Fibroblast of pulmonary artery (primary cell): ENCODE measurements at regions not wholly inside any gene's neighbourhood (a gene's known extent, or its start where the extent isn't known, plus 50 kb on each side); places are given as distances from the start of the nearest gene placed in this dataset.

ENCODE experiments used
- DNase-seq: peaks from one replicate; pipeline ENCODE4 v3.0.0-alpha.2; 2010; ENCODE audit warnings: low read depth
- H3K4me3 ChIP-seq: replicated peaks from 2 replicates; pipeline ENCODE4 v1.5.1; 2011; ENCODE audit warnings: low read depth, mild to moderate bottlenecking, control low read depth, low read length, moderate library complexity
- TF ChIP-seq, protein P1 (sequence below): IDR thresholded peaks from 2 replicates; pipeline ENCODE4 v1.5.1; 2011; ENCODE audit warnings: mild to moderate bottlenecking, control low read depth, low read length, inconsistent platforms; ENCODE audit errors: missing control alignments

DNA sequence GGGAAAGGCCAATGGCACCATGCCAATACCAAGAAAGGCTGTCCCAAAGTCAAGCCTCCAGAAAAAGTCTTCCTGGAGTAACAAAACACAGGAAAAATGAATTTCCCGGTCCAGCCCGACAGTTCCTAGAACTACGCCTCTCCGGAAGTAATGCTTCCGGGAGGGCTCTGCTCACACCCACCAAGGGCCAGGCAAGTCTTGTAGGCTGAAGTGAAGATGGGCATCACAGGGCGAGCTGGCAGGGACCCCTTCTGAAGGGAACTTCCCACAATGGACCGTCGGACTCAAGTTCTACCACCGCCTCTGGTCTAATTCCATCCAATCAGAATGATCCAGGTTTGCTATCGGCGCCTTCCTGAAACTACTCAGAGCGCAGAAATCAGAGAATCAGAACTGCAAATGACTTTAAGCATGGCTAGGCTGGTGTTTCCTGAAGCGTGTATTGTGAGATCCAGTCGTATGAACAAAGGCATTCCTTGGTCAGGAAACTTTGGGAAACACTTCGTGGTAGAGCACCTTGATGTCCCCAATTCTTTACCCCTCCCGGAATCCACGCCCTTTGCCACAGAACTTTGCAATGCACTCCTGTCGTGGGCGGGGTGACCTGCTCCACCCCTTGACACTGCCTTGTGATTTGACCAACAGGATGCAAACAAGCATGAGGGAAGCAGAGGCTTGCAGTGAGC is 127.8 kb downstream of the BCOR start:
- TF ChIP-seq, protein P1, sequence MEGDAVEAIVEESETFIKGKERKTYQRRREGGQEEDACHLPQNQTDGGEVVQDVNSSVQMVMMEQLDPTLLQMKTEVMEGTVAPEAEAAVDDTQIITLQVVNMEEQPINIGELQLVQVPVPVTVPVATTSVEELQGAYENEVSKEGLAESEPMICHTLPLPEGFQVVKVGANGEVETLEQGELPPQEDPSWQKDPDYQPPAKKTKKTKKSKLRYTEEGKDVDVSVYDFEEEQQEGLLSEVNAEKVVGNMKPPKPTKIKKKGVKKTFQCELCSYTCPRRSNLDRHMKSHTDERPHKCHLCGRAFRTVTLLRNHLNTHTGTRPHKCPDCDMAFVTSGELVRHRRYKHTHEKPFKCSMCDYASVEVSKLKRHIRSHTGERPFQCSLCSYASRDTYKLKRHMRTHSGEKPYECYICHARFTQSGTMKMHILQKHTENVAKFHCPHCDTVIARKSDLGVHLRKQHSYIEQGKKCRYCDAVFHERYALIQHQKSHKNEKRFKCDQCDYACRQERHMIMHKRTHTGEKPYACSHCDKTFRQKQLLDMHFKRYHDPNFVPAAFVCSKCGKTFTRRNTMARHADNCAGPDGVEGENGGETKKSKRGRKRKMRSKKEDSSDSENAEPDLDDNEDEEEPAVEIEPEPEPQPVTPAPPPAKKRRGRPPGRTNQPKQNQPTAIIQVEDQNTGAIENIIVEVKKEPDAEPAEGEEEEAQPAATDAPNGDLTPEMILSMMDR = no peak
- H3K4me3 ChIP-seq = no peak overlapping the region
- no peak for DNase-seq

DNA sequence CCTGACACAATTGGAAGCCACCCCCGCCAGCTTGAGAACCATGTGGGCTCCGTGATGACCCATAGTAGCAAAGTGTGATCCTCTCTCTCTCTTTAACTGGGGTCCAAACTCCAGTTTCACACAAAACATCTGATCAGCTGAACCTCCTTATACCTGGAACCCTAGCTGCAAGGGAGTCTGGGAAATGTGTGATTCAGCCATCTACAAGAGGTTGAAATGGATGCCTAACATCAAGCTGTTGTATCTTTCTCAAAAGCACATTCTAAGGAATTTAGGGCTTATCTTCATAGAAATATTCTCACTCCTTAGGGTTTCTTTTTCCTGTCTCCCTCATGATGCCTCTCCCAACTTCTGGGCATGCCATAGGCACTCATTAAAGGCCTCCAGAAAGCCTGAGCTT is 126.0 kb downstream of the BCOR start:
- no peak overlapping the region for H3K4me3 ChIP-seq
- TF ChIP-seq, protein P1 = no peak
- no peak for DNase-seq

DNA sequence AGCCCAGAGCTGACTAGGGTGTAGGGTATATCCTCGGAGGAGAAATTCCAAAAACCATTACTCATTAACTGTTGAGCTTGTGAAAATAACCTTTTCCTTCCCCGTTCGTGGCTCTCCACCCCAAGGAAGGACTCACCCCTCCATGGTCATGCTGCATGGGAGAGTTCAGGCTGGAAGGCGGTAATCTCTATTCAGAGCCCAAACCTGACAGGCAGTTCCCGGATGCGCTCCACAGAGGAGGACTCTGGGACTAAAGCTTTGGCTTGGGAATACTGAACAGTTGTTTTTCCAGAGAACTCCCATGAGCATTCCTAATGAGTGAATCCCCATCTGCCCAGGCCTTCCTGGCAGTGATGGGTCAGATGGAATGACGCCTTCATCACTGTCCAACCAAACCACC is 125.4 kb downstream of the BCOR start:
- no peak overlapping the region for H3K4me3 ChIP-seq
- TF ChIP-seq, protein P1 = no peak
- peak; percentile 23 for DNase-seq

DNA sequence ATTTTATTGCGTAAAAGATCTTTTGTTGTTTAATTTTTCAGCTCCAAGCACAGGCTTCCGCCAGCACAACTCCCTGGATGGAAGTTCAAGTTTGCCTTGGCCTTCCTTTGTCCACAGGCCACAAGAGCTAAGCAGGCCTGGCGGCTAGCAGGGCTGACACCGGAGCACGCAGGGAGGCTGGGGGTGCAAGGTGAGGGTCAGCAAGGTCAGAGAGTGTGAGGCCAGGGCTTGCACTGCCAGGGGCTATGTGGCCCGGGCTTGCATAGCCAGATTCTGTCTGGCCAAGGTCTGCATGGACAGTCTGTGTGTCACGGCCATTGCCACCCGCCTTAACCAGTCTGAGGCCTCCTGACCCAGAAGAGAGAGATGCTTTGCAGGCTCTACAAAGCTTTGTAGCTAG is 123.9 kb downstream of the BCOR start:
- TF ChIP-seq, protein P1 = no peak
- DNase-seq = no peak
- no peak overlapping the region for H3K4me3 ChIP-seq

DNA sequence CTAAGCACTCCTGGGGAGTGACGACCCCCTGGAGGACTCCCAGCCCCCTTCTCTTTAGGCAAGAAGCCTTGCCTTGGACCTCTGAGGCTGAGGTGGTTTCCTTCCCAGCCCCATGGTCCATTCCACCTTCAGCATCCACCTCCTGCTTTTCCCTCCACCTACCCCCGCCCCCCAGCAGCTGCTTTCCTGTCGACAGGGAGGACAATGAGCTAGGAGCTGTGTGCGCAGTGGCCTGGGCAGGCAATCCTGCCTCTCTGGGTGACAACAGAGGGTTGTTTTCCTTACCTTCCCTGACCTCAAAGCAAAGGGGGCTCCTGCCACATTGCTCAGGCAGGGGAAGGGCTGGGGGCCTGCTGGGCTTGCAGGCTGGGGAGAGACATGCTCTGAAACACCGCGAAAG is 123.5 kb downstream of the BCOR start:
- no peak for DNase-seq
- TF ChIP-seq, protein P1 = no peak
- no peak overlapping the region for H3K4me3 ChIP-seq

DNA sequence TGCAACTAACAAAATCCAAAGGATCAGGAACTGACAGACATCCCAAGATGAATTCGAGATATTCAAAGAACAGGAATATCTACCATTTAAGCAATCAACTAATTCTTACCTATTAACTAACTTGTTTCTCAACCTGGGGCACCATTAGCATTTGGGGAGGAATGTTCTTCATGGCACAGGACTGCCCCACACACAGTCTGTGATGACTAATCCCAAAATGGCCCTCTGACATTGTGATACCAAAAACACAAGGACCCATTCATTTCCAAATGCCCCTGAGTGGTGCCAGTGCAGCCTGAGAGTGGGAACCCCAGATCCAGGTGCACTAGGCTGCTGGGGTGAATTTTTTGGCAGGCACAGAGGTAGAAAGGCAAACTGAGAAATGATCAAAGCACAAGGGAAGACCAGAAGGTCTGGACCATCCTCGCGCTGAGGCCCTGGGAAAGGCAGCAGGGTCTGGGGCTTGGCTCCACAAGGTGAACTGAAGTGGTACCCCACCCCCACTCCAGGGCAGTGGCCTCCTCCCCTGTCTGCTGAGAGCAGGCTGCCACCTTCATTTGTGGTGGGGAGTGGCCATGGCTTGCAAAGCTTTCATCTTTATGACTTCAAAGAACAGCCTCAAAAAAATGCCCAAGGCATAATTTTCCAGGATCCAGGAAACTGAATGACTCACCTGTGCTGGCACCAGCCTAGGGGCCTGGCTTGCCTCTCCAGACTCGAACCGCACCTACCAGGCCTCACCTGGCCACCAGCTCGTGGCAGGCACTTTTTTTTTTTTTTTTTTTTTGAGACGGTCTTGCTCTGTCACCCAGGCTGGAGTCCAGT is 122.4 kb downstream of the BCOR start:
- TF ChIP-seq, protein P1 = no peak
- no peak overlapping the region for H3K4me3 ChIP-seq
- DNase-seq = no peak

DNA sequence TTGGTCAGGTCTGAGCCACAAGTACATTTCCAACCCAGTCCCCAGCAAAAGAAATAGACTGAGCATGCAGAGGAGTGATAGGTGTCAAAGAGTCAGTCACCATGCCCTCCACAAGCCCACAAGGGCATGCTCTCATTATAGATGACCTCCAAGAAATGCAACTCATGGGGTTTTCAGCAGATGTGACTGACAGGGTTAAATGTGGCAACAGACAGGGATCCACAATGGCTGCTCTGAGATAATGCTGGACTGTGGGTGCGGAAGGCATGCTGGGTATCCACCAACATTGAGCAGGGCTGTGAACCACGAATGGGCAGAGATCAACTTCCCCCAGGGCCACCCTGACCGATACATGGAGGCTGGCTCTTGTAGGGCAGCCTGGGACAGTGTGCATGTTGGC is 115.8 kb downstream of the BCOR start:
- no peak overlapping the region for H3K4me3 ChIP-seq
- TF ChIP-seq, protein P1 = no peak
- DNase-seq = no peak
